DMS53 (cell line): ENCODE measurements at regions not wholly inside any gene's neighbourhood (a gene's known extent, or its start where the extent isn't known, plus 50 kb on each side); places are given as distances from the start of the nearest gene placed in this dataset.

Experiments
- DNase-seq: peaks from one replicate; lab custom pipeline; 2025; lab: John Stamatoyannopoulos, UW

GRCh38 chr4:123939621-123940020, 543.0 kb downstream of the SPRY1 start:
- DNase-seq = peak; percentile 55

GRCh38 chr4:123940604-123941003, 544.0 kb downstream of the SPRY1 start:
- DNase-seq = no peak

- DNase-seq = no peak
Observed at GRCh38 chr4:123941306-123941705, 544.7 kb downstream of the SPRY1 start.

- no peak for DNase-seq
Observed at GRCh38 chr4:123943976-123944375, 547.4 kb downstream of the SPRY1 start.

- DNase-seq = no peak
Observed at GRCh38 chr4:123945301-123945700, 548.7 kb downstream of the SPRY1 start.

GRCh38 chr4:123950530-123950929, 553.9 kb downstream of the SPRY1 start:
- no peak for DNase-seq

GRCh38 chr4:123952530-123953274, 556.1 kb downstream of the SPRY1 start:
- no peak for DNase-seq

GRCh38 chr4:123953566-123953965, 557.0 kb downstream of the SPRY1 start:
- DNase-seq = no peak

- no peak for DNase-seq
Observed at GRCh38 chr4:123954220-123954619, 557.6 kb downstream of the SPRY1 start.

- peak; percentile 31 for DNase-seq
Observed at GRCh38 chr4:123955167-123955800, 558.7 kb downstream of the SPRY1 start.

- no peak for DNase-seq
Observed at GRCh38 chr4:123956204-123956603, 559.6 kb downstream of the SPRY1 start.

GRCh38 chr4:123966990-123967769, 570.6 kb downstream of the SPRY1 start:
- no peak for DNase-seq

- DNase-seq = no peak
Observed at GRCh38 chr4:123972031-123972430, 575.4 kb downstream of the SPRY1 start.

GRCh38 chr4:123974386-123975149, 578.0 kb downstream of the SPRY1 start:
- DNase-seq = no peak

- DNase-seq = no peak
Observed at GRCh38 chr4:123976285-123976684, 579.7 kb downstream of the SPRY1 start.

GRCh38 chr4:123976819-123977218, 580.2 kb downstream of the SPRY1 start:
- no peak for DNase-seq

- DNase-seq = peak; percentile 31
Observed at GRCh38 chr4:123977641-123978081, 581.1 kb downstream of the SPRY1 start.

GRCh38 chr4:123978637-123979036, 582.0 kb downstream of the SPRY1 start:
- no peak for DNase-seq

- no peak for DNase-seq
Observed at GRCh38 chr4:123980736-123981300, 584.2 kb downstream of the SPRY1 start.

- peak; percentile 13 for DNase-seq
Observed at GRCh38 chr4:123984886-123985285, 588.3 kb downstream of the SPRY1 start.

- no peak for DNase-seq
Observed at GRCh38 chr4:123986268-123986798, 589.7 kb downstream of the SPRY1 start.
